CD4-positive, alpha-beta T cell (primary cell): ENCODE measurements at regions not wholly inside any gene's neighbourhood (a gene's known extent, or its start where the extent isn't known, plus 50 kb on each side); places are given as distances from the start of the nearest gene placed in this dataset.

Experiments
- ATAC-seq: fragments of 200-7000 bp; cut with Tn5 transposase; one replicate; pipeline ENCODE4 v1.10.0; 2022; ENCODE audit warnings: mild to moderate bottlenecking; ENCODE audit not compliant: poor library complexity
- CTCF ChIA-PET: fragments of 350-600 bp; sonication (Branson Sonifier 250); formaldehyde crosslinking; loops from one replicate; lab custom pipeline; 2021; ENCODE audit warnings: antibody characterized with exemption, inconsistent platforms; lab: Charles Lee
- POLR2A ChIA-PET: fragments of 350-600 bp; sonication (Branson Sonifier 250); formaldehyde crosslinking; loops from one replicate; lab custom pipeline; 2021; ENCODE audit warnings: antibody characterized with exemption, inconsistent platforms; lab: Charles Lee
- DNase-seq, 14 experiments: peaks; one replicate each; pipeline ENCODE4 v3.0.0-alpha.2; 2013 to 2020; ENCODE audit warnings: mixed read lengths in 2 of 14
- H3K27ac ChIP-seq, 2 donors: one replicate each; pipeline versions ENCODE4 v1.5.1 to v1.7.0; 2013; ENCODE audit warnings: low read length in 2 of 2, low read depth in 1 of 2, mild to moderate bottlenecking in 1 of 2
- H3K27me3 ChIP-seq, 2 experiments: 1 replicate in 1 of 2; 2 replicates in 1 of 2; pipeline versions ENCODE4 v1.6.1 to v1.7.0; 2013; ENCODE audit warnings: low read length in 2 of 2, control low read depth in 1 of 2, mild to moderate bottlenecking in 1 of 2, moderate library complexity in 1 of 2; ENCODE audit not compliant: insufficient read depth in 2 of 2, control insufficient read depth in 1 of 2
- H3K36me3 ChIP-seq: one replicate; pipeline ENCODE4 v1.6.1; 2013; ENCODE audit warnings: low read length, control low read depth; ENCODE audit not compliant: insufficient read depth
- H3K4me1 ChIP-seq: one replicate; pipeline ENCODE4 v1.6.1; 2013; ENCODE audit warnings: low read length, control low read depth; ENCODE audit not compliant: insufficient read depth
- H3K4me3 ChIP-seq: one replicate; pipeline ENCODE4 v1.5.1; 2013; ENCODE audit warnings: mild to moderate bottlenecking, low read length, moderate library complexity
- H3K9me3 ChIP-seq, 2 experiments: 1 replicate in 1 of 2; 2 replicates in 1 of 2; pipeline versions ENCODE4 v1.6.1 to v1.7.0; 2013; ENCODE audit warnings: low read length in 2 of 2, mild to moderate bottlenecking in 2 of 2, control low read depth in 1 of 2, moderate library complexity in 1 of 2; ENCODE audit not compliant: control insufficient read depth in 1 of 2, insufficient read depth in 1 of 2
- H3K27ac Mint-ChIP-seq: one replicate; pipeline ENCODE4 v1.8.0; 2020; ENCODE audit warnings: mixed read lengths
- H3K27me3 Mint-ChIP-seq: one replicate; pipeline ENCODE4 v1.8.0; 2021; ENCODE audit warnings: mixed read lengths
- H3K36me3 Mint-ChIP-seq: one replicate; pipeline ENCODE4 v1.8.0; 2021; ENCODE audit warnings: low read depth, mixed read lengths
- H3K4me1 Mint-ChIP-seq: one replicate; pipeline ENCODE4 v1.8.0; 2021; ENCODE audit warnings: low read depth, mixed read lengths
- H3K4me3 Mint-ChIP-seq: one replicate; pipeline ENCODE4 v1.8.0; 2020; ENCODE audit warnings: mild to moderate bottlenecking, mixed read lengths
- H3K9me3 Mint-ChIP-seq: one replicate; pipeline ENCODE4 v1.8.0; 2020; ENCODE audit warnings: mixed read lengths
- CTCF ChIP-seq: fragments of 200-600 bp; IDR thresholded peaks from one replicate; pipeline ENCODE4 v1.8.0; 2022; ENCODE audit warnings: antibody characterized with exemption, mild to moderate bottlenecking
- intact Hi-C, 2 experiments: fragments of 100-400 bp; cut with DNase I in 1 of 2; cut with micrococcal nuclease in 1 of 2; formaldehyde crosslinking; loops; one replicate each; pipeline versions ENCODE4 v1.15.1 to v1.9.0; 2023 to 2025; cut with DNase I, micrococcal nuclease

DNA sequence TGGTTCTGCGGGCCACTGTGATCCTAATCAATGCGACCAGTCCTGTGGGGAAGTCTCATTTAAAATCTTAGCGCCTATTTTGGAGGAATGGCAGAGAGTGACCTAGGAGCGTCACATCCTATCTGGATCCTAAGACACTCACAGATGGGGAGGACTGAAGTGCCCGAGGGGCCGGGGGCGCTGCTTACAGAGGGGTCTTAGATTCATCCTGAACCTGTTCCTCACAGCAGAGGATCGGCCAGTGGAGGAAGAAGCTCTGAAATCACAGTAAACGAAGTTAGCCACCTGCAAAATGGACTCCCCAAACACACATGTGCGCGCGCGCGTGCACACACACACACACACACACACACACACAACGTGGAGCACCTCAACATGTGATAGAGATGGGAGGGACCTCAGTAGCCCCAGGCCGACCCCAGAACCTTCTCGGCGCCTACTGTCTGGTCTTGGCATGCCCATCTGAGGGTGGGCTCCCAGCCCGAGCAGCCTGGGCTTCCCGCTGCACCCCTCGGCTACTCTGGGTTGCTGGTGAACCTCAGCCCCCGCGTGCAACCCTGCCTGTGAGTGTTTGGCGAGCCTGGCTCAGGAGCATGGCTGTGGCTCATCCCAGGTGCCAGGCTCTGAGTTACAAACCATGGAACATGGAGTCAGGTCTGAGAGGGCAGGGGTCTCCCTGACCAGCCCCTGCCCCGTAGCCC lies 613.3 kb downstream of the TBC1D22A start:
- intact Hi-C loops, result no loop called here
- peaks cover 3% of the 10 kb centered on the region for H3K9me3 Mint-ChIP-seq
- ChIA-PET POLR2A (no interaction called here), CTCF (no interaction called here)
- no peak for ATAC-seq
- Histone ChIP-seq H3K27ac (no peak overlapping the region), H3K36me3 (no peaks in the 10 kb centered on the region), H3K27me3 (peaks cover 0 to 2% of the 10 kb centered on the region in 2 experiments), H3K4me1 (no peaks in the 10 kb centered on the region), H3K9me3 (peaks cover 0 to 7% of the 10 kb centered on the region in 2 experiments), H3K4me3 (no peak overlapping the region)
- DNase-seq, result no peak
- no peaks in the 10 kb centered on the region for H3K36me3 Mint-ChIP-seq
- no peak for TF ChIP-seq CTCF
- H3K4me1 Mint-ChIP-seq, result no peaks in the 10 kb centered on the region
- H3K27ac Mint-ChIP-seq, result no peak overlapping the region
- H3K4me3 Mint-ChIP-seq, result no peak overlapping the region
- H3K27me3 Mint-ChIP-seq, result peaks cover 3% of the 10 kb centered on the region

GRCh38 chr22:47374901-47375575 lies 612.6 kb downstream of the TBC1D22A start:
- Histone ChIP-seq H3K36me3 (no peaks in the 10 kb centered on the region), H3K27ac (no peak overlapping the region), H3K4me3 (no peak overlapping the region), H3K27me3 (peaks cover 0 to 2% of the 10 kb centered on the region in 2 experiments), H3K9me3 (peaks cover 0 to 7% of the 10 kb centered on the region in 2 experiments), H3K4me1 (no peaks in the 10 kb centered on the region)
- no peak for TF ChIP-seq CTCF
- Mint-ChIP-seq H3K27me3 (peaks cover 10% of the 10 kb centered on the region), H3K4me1 (no peaks in the 10 kb centered on the region), H3K4me3 (no peak overlapping the region), H3K36me3 (no peaks in the 10 kb centered on the region), H3K27ac (no peak overlapping the region), H3K9me3 (peaks cover 3% of the 10 kb centered on the region)
- CTCF ChIA-PET, result no interaction called here
- intact Hi-C loops, result no loop called here
- no peak for DNase-seq
- no peak for ATAC-seq
- POLR2A ChIA-PET, result no interaction called here

GRCh38 chr22:47374273-47374771 lies 611.9 kb downstream of the TBC1D22A start:
- Histone ChIP-seq H3K27me3 (peaks cover 0 to 2% of the 10 kb centered on the region in 2 experiments), H3K36me3 (no peaks in the 10 kb centered on the region), H3K4me3 (no peak overlapping the region), H3K4me1 (no peaks in the 10 kb centered on the region), H3K27ac (no peak overlapping the region), H3K9me3 (peaks cover 0 to 12% of the 10 kb centered on the region in 2 experiments)
- H3K9me3 Mint-ChIP-seq, result peaks cover 3% of the 10 kb centered on the region
- ChIA-PET CTCF (no interaction called here), POLR2A (no interaction called here)
- no peaks in the 10 kb centered on the region for H3K36me3 Mint-ChIP-seq
- no peaks in the 10 kb centered on the region for H3K4me1 Mint-ChIP-seq
- no peak overlapping the region for H3K4me3 Mint-ChIP-seq
- H3K27me3 Mint-ChIP-seq, result peaks cover 15% of the 10 kb centered on the region
- no peak for ATAC-seq
- no peak for DNase-seq
- no peak overlapping the region for H3K27ac Mint-ChIP-seq
- no peak for TF ChIP-seq CTCF
- intact Hi-C loops, result no loop called here
